HepG2 (cell line): ENCODE measurements at regions not wholly inside any gene's neighbourhood (a gene's known extent, or its start where the extent isn't known, plus 50 kb on each side); places are given as distances from the start of the nearest gene placed in this dataset.

Source experiments
- BRCA1 ChIP-seq: sonication (generic); formaldehyde crosslinking; IDR thresholded peaks from 2 replicates; pipeline ENCODE4 v1.4.0; 2020; ENCODE audit warnings: missing genetic modification reagents
- ELF3 ChIP-seq: IDR thresholded peaks from 2 replicates; pipeline ENCODE4 v1.6.1; 2016; ENCODE audit warnings: missing genetic modification reagents, missing compliant biosample characterization
- HCFC1 ChIP-seq: fragments of 150-350 bp; IDR thresholded peaks from 2 replicates; pipeline ENCODE4 v1.6.1; 2014; ENCODE audit warnings: low read depth, low read length
- HDAC1 ChIP-seq: sonication (generic); formaldehyde crosslinking; IDR thresholded peaks from 2 replicates; pipeline ENCODE4 v1.5.1; 2020; ENCODE audit warnings: mild to moderate bottlenecking, missing genetic modification reagents
- MIXL1 ChIP-seq: IDR thresholded peaks from 2 replicates; pipeline ENCODE4 v1.6.1; 2016
- MYPOP ChIP-seq: sonication (generic); formaldehyde crosslinking; IDR thresholded peaks from 2 replicates; pipeline ENCODE4 v1.8.1; 2023; ENCODE audit warnings: mild to moderate bottlenecking, moderate library complexity, missing genetic modification reagents
- NR2F1 ChIP-seq, 2 experiments: fragments of 450-650 bp in 1 of 2; formaldehyde crosslinking in 1 of 2; IDR thresholded peaks; 2 replicates each; pipeline versions ENCODE4 v1.5.0 to v1.6.1; 2016 to 2020; ENCODE audit warnings: mild to moderate bottlenecking in 1 of 2, missing compliant biosample characterization in 1 of 2, missing genetic modification reagents in 1 of 2, moderate library complexity in 1 of 2
- PHF8 ChIP-seq: sonication (generic); formaldehyde crosslinking; IDR thresholded peaks from 2 replicates; pipeline ENCODE4 v1.5.0; 2020; ENCODE audit warnings: missing genetic modification reagents
- SOX5 ChIP-seq: IDR thresholded peaks from 2 replicates; pipeline ENCODE4 v1.6.1; 2016; ENCODE audit warnings: borderline replicate concordance
- SOX6 ChIP-seq, 2 experiments: fragments of 450-650 bp in 1 of 2; sonication (generic) in 1 of 2; formaldehyde crosslinking in 1 of 2; IDR thresholded peaks; 2 replicates each; pipeline versions ENCODE4 v1.4.0 to v1.6.1; 2017 to 2020; ENCODE audit warnings: antibody characterized with exemption in 1 of 2, mild to moderate bottlenecking in 1 of 2, missing genetic modification reagents in 1 of 2
- TCF7 ChIP-seq: sonication (generic); IDR thresholded peaks from 2 replicates; pipeline ENCODE4 v1.6.1; 2016; ENCODE audit warnings: antibody characterized with exemption, low read depth
- ZFX ChIP-seq: sonication (generic); formaldehyde crosslinking; IDR thresholded peaks from 2 replicates; pipeline ENCODE4 v1.4.0; 2020; ENCODE audit warnings: mild to moderate bottlenecking, low read depth, missing genetic modification reagents, moderate library complexity
- ZNF121 ChIP-seq: sonication (generic); formaldehyde crosslinking; IDR thresholded peaks from 2 replicates; pipeline ENCODE4 v1.5.0; 2020; ENCODE audit warnings: mild to moderate bottlenecking, missing genetic modification reagents
- ZNF18 ChIP-seq: sonication (generic); formaldehyde crosslinking; IDR thresholded peaks from 2 replicates; pipeline ENCODE4 v1.8.0; 2022; ENCODE audit warnings: mild to moderate bottlenecking, missing genetic modification reagents; ENCODE audit not compliant: insufficient replicate concordance
- ZNF350 ChIP-seq: sonication (generic); formaldehyde crosslinking; IDR thresholded peaks from 2 replicates; pipeline ENCODE4 v1.4.0; 2020; ENCODE audit warnings: mild to moderate bottlenecking, low read depth, missing genetic modification reagents, borderline replicate concordance
- TF ChIP-seq, protein P1 (sequence below): sonication (generic); formaldehyde crosslinking; IDR thresholded peaks from 2 replicates; pipeline ENCODE4 v1.4.0; 2020; ENCODE audit warnings: low read depth, missing genetic modification reagents
- TF ChIP-seq, protein P2 (sequence below): sonication (generic); formaldehyde crosslinking; IDR thresholded peaks from 2 replicates; pipeline ENCODE4 v1.4.0; 2020; ENCODE audit warnings: mild to moderate bottlenecking, missing genetic modification reagents
- TF ChIP-seq, protein P3 (sequence below): sonication (generic); formaldehyde crosslinking; IDR thresholded peaks from 2 replicates; pipeline ENCODE4 v1.4.0; 2020; ENCODE audit warnings: mild to moderate bottlenecking, low read depth, missing genetic modification reagents
- TF ChIP-seq, protein P4 (sequence below): sonication (generic); formaldehyde crosslinking; IDR thresholded peaks from 2 replicates; pipeline ENCODE4 v1.4.0; 2020; ENCODE audit warnings: missing genetic modification reagents, mild to moderate bottlenecking, borderline replicate concordance
- TF ChIP-seq, protein P5 (sequence below): sonication (generic); formaldehyde crosslinking; IDR thresholded peaks from 2 replicates; pipeline ENCODE4 v1.4.0; 2020; ENCODE audit warnings: mild to moderate bottlenecking, missing genetic modification reagents

GRCh38 chr3:147185781-147186180 lies 220.6 kb downstream of the ZIC4 start (continued):
- TF ChIP-seq SOX6 (IDR thresholded peaks at IDR 0.05) (no peak), SOX6 (CRISPR knock-in tag; IDR thresholded peaks at IDR 0.05) (peak; percentile 74), ZNF121 (0 out of 2 replicates have a peak, but pooled peaks have one; percentile 26), ELF3 (CRISPR knock-in tag) (peak; percentile 51), BRCA1 (CRISPR knock-in tag) (no peak), SOX5 (CRISPR knock-in tag) (peak; percentile 29; the same call in 1 of the 2 replicates), TCF7 (0 out of 2 replicates have a peak, but pooled peaks have one; percentile 18), MYPOP (CRISPR knock-in tag) (no peak), HDAC1 (CRISPR knock-in tag) (peak; percentile 48; the same call in 1 of the 2 replicates), ZFX (CRISPR knock-in tag) (peak; percentile 32; the same call in 1 of the 2 replicates), ZNF350 (no peak), ZNF18 (CRISPR knock-in tag) (no peak), HCFC1 (no peak), PHF8 (CRISPR knock-in tag) (no peak), MIXL1 (CRISPR knock-in tag) (peak; percentile 64), NR2F1 (CRISPR knock-in tag; IDR thresholded peaks at IDR 0.05) (peak; percentile 86 to 98)
- TF ChIP-seq, protein P1, sequence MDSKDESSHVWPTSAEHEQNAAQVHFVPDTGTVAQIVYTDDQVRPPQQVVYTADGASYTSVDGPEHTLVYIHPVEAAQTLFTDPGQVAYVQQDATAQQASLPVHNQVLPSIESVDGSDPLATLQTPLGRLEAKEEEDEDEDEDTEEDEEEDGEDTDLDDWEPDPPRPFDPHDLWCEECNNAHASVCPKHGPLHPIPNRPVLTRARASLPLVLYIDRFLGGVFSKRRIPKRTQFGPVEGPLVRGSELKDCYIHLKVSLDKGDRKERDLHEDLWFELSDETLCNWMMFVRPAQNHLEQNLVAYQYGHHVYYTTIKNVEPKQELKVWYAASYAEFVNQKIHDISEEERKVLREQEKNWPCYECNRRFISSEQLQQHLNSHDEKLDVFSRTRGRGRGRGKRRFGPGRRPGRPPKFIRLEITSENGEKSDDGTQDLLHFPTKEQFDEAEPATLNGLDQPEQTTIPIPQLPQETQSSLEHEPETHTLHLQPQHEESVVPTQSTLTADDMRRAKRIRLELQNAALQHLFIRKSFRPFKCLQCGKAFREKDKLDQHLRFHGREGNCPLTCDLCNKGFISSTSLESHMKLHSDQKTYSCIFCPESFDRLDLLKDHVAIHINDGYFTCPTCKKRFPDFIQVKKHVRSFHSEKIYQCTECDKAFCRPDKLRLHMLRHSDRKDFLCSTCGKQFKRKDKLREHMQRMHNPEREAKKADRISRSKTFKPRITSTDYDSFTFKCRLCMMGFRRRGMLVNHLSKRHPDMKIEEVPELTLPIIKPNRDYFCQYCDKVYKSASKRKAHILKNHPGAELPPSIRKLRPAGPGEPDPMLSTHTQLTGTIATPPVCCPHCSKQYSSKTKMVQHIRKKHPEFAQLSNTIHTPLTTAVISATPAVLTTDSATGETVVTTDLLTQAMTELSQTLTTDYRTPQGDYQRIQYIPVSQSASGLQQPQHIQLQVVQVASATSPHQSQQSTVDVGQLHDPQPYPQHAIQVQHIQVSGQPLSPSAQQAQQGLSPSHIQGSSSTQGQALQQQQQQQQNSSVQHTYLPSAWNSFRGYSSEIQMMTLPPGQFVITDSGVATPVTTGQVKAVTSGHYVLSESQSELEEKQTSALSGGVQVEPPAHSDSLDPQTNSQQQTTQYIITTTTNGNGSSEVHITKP (CRISPR knock-in tag), result 0 out of 2 replicates have a peak, but pooled peaks have one; percentile 40
- TF ChIP-seq, protein P2, sequence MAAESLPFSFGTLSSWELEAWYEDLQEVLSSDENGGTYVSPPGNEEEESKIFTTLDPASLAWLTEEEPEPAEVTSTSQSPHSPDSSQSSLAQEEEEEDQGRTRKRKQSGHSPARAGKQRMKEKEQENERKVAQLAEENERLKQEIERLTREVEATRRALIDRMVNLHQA (CRISPR knock-in tag), result no peak
- TF ChIP-seq, protein P3, sequence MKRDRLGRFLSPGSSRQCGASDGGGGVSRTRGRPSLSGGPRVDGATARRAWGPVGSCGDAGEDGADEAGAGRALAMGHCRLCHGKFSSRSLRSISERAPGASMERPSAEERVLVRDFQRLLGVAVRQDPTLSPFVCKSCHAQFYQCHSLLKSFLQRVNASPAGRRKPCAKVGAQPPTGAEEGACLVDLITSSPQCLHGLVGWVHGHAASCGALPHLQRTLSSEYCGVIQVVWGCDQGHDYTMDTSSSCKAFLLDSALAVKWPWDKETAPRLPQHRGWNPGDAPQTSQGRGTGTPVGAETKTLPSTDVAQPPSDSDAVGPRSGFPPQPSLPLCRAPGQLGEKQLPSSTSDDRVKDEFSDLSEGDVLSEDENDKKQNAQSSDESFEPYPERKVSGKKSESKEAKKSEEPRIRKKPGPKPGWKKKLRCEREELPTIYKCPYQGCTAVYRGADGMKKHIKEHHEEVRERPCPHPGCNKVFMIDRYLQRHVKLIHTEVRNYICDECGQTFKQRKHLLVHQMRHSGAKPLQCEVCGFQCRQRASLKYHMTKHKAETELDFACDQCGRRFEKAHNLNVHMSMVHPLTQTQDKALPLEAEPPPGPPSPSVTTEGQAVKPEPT, result no peak
- TF ChIP-seq, protein P4, sequence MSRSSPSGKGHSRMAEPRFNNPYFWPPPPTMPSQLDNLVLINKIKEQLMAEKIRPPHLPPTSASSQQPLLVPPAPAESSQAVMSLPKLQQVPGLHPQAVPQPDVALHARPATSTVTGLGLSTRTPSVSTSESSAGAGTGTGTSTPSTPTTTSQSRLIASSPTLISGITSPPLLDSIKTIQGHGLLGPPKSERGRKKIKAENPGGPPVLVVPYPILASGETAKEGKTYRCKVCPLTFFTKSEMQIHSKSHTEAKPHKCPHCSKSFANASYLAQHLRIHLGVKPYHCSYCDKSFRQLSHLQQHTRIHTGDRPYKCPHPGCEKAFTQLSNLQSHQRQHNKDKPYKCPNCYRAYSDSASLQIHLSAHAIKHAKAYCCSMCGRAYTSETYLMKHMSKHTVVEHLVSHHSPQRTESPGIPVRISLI (CRISPR knock-in tag), result peak; percentile 29; the same call in 1 of the 2 replicates
- TF ChIP-seq, protein P5, sequence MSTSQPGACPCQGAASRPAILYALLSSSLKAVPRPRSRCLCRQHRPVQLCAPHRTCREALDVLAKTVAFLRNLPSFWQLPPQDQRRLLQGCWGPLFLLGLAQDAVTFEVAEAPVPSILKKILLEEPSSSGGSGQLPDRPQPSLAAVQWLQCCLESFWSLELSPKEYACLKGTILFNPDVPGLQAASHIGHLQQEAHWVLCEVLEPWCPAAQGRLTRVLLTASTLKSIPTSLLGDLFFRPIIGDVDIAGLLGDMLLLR (CRISPR knock-in tag), result no peak
